ENCODE measurements at regions not wholly inside any gene's neighbourhood (a gene's known extent, or its start where the extent isn't known, plus 50 kb on each side); places are given as distances from the start of the nearest gene placed in this dataset.

GRCh38 chr13:111037927-111038326, 77.2 kb upstream of the ARHGEF7 start:
- TF ChIP-seq CTCF (IDR thresholded peaks at IDR 0.05) (no peak), POLR2AphosphoS5 (IDR thresholded peaks at IDR 0.05) (no peak), EP300 (IDR thresholded peaks at IDR 0.05) (no peak), POLR2A (IDR thresholded peaks at IDR 0.05; ENCODE audit: low read depth) (no peak)
